ENCODE measurements at regions not wholly inside any gene's neighbourhood (a gene's known extent, or its start where the extent isn't known, plus 50 kb on each side); places are given as distances from the start of the nearest gene placed in this dataset.
"Not testable (repeated sequence)": the region's sequence is repeated elsewhere in the genome, so short reads cannot be mapped to it uniquely, and the experiment has no call there.

DNA sequence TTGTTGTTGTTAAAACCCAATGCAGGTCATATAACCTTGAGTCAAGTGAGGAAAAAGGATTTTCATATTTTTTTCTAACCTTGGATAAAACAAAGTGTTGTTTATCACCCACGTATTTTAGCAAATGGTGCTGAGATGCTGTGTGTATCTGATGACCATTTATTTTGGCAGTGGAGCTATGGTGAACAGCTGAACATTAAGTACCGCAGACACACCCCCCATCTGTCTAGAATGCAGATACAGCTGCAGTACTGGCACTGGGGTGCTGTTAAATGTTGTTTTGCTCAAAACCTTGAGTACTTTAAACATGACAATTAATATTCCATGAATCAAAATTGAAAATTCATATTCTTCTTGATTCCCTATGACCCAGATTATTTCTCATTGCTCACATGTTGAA is 773.3 kb upstream of the SLC39A10 start:
- DNase-seq, result no peak

DNA sequence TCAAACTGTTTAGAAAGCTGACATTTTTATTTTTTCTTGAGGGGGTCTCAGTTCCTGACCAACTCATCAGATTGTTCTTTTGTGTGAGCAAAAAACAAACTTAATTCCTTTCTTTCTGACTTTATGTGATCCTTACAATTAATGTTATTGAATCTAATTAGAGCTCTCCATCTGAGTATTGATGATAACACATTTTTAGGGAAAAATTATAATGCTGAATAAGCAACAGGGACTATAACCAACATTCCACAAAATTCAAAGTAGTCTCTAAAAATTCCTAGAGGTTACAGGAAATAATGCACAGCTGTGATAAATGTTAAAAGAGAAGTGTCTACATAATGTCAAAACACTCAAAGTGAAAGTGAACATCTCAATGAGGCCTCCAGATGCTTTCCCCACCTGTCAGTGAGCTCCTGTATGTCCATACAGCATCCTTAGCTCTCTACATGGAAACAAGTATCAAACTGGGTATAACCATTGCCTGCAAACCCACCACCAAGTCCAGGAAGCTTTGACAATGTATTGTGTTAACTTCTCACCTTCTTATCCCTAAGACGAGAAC is 786.0 kb upstream of the SLC39A10 start:
- DNase-seq, result no peak

DNA sequence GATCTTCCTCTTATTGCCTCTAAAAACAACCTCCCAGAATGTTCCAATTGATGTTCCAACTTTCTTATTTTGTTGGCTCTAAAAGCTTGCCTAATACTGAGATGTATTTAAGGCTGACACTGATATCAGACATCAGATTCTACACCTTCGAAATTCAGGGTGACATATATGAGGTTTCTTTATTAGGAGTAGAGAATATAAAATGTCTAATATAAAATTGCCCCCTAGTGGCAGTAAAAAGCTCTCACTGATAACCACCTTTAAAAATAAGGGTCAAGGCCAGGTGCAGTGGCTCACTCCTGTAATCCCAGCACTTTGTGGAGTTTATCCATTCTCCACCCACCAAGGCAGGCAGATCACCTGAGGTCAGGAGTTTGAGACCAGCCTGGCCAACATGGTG is 789.7 kb upstream of the SLC39A10 start:
- peak; percentile 60 for DNase-seq

DNA sequence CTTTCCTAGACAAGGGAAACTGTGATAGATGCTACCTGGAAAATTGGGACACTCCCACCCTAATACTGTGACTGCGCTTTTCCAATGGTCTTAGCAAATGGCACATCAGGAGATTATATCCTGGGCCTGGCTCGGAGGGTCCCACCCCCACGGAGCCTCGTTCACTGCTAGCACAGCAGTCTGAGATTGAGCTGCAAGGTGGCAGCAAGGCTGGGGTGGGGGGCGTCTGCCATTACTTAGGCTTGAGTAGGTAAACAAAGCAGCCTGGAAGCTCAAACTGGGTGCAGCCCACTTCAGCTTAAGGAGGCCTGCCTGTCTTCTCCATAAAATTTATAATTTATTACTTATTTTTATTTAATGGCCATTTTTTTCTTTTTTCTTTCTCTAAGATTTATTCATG is 802.1 kb upstream of the SLC39A10 start:
- DNase-seq, result no peak

DNA sequence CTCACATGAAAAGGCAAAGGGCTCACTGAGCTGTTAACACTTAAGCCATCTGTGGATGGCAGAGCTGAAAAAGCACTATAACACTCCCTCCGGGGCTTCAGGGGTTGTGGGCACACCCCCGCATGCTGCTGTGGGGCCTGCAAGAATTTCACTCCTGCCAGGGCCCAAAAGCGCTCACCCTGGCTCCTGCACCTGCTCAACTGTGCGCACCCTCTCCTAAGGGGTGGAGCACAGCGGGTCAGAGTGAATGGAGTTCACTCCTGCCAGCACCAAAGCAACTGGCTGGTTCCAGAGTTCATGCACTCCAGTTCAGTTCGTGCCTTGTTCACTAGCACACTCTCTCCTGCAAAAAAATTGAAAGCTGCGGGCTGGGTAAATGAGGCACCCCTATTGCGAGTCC is 814.2 kb upstream of the SLC39A10 start:
- no peak for DNase-seq

DNA sequence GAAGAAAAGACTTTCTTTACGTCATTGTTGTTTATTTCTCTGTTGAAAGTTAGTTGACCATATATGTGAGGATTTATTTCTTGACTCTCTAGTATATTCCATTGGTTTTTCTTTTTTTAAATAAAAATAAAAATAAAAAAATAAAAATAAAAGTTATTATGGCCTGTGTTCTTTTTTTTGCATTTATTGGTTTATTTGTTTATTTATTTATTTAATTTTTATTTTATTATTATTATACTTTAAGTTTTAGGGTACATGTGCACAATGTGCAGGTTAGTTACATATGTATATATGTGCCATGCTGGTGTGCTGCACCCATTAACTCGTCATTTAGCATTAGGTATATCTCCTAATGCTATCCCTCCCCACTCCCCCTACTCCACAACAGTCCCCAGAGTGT is 822.7 kb upstream of the SLC39A10 start:
- DNase-seq, result not testable (repeated sequence)

DNA sequence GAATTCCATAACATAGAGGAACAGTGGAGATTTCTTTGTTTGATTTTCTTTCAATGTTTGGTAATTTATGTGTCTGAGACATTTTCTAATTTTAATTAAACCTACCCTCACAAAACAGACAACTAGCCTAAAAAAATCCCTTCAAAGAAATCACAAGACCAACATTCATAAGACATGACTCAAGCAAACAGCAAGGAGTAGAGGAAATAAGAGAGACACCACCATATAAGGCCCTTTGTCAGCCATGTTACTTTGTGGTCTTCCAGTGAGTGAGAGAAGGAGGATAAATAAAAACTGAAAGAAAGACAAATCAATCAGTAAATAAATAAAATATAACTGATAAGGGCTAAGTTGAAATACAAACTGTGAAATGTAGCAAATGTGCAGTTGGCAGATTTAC is 830.8 kb upstream of the SLC39A10 start:
- no peak for DNase-seq

DNA sequence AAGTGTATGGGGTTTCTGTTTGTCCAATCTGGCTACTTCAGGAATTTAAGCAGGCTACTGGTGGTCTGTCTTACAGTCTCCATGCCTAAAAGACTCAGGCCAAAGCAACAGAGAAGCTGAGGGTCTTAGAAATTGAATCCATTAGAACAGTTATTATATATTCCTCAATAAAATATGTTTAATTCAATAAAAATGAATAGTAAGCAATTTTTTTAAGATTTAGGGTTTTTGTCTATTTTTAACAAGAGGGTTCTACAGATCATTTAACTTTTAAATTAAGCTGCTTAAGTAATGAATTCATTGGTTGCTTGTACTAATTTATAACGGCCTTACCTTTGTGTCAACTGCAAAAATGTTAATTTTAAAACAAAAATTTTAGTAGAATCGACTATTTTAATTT is 832.6 kb upstream of the SLC39A10 start:
- DNase-seq, result no peak

DNA sequence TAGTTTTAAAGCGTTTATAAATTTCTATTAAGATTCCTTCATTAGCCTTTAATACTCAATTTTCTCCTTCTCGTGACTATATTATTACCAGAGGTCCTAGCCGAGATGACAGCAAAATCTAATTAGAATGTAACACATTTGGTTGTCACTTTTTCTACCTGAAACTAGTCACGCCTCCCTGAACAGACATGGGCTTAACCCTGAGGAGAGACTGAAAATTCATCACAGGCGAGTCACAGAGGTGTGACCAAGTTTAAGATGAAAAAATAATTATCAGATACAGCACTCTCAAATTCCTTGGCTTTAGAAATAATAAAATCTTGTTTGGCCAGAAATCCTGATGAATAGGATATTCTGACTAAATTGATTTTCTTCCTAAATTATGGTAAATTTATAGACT is 834.4 kb upstream of the SLC39A10 start:
- no peak for DNase-seq

DNA sequence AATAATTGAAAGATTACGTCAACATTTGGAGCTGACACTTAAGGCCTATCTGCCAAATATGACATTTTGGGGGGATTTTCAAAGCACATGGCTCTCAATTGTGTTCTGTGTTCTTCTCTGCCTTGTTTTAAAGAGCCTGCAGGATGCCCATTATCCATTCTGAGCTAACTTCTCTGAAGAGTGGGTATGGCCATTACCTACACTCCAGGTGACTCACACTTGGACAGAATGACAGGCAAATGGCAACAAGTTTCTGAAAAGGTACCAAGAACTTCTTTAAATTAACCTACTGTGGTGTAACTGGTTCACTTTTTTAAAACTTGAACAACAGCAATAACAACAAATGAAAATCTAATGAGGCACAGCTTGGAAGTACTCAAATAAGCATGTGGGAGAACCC is 834.9 kb upstream of the SLC39A10 start:
- no peak for DNase-seq

DNA sequence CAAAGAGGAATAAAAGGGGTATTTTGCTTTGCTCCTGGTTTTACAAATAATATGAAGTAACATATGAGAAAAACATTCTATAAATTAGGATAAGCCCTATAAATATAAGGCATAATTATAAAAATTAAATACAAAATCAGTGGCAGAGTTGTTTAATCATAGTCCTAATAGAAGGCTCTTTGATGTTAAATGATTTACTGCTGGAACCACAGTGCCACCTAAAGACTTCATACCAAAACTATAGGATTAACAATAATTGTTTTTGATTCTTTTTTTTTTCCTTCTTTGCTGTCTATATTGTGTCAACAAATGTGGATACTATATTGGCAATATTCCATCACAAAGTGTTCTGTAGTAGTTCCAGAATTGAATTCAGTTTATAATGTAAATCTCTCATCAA is 837.7 kb upstream of the SLC39A10 start:
- peak; percentile 28 for DNase-seq

DNA sequence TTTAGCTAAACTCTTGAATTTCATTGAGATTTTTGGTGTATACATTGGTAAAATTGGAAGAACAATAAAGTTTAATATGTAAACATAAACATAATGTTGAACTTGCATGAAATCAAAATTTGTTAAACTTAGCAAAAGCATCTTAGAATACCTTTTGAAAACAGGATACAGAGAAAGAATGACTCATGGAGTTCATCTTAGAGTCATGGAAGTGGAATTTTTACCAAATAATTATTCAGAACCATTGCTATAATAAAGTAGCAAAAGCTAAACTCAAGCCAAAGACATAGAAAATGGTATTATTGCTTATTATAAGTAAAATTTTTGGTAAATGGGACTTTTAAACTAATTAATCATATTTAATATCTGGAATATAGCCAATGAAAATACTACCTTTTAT is 841.6 kb upstream of the SLC39A10 start:
- DNase-seq, result no peak

DNA sequence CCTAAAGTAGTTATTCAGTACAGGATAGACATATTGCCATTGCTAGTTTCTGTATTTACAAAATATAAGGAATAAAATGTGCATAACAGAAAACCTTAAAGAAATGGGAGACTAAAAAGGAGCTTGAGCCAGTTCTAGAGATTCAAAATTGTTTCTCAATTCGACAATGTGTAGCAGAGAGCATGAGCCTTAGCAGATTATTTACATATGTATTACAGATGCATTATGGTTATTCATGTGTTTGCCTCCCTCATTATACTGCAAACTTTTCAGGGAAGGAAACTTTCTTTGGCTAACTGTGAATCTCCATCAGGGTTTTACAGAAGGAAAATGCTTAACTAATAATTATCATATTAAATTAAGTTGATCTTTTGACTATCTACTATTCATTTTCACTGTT is 854.4 kb upstream of the SLC39A10 start:
- no peak for DNase-seq

DNA sequence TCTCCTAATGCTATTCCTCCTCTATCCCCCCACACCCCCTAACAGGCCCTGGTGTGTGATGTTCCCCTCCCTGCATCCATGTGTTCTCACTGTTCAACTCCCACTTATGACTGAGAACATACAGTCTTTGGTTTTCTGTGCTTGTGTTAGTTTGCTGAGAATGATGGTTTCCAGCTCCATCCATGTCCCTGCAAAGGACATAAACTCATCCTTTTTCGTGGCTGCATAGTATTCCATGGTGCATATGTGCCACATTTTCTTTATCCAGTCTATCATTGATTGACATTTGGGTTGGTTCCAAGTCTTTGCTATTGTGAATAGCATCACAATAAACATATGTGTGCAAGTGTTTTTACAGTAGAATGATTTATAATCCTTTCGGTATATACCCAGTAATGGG is 870.0 kb upstream of the SLC39A10 start:
- DNase-seq, result not testable (repeated sequence)

DNA sequence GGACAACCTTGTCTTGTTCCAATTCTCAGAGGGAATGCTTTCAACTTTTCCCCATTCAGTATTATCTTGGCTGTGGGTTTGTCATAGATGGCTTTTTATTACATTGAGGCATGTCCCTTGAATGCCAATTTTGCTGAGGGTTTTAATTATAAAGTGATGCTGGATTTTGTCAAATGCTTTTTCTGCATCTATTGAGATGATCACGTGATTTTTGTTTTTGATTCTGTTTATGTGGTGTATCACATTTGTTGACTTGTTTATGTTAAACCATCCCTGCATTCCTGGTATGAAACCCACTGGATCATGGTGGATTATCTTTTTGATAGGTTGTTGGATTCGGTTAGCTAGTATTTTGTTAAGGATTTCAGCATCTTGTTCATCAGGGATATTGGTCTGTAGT is 885.6 kb upstream of the SLC39A10 start:
- DNase-seq, result not testable (repeated sequence)

DNA sequence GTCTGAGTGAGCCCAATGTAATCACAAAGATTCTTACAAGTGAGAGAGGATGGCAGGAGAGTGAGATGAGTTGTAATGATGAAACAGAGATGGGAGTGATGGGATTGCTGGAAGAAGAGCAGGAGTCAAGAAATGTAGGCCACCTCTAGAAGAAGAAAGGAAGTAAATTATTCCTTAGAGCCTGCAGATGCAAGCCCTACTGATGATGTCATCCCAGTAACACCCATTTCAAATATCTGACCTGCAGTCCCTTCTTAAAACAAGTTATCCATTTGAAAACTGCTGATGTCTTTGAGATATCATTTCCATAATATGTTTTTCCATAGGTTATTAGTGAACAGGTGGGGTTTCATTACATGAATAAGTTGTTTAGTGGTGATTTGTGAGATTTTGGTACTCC is 888.0 kb upstream of the SLC39A10 start:
- DNase-seq, result no peak

DNA sequence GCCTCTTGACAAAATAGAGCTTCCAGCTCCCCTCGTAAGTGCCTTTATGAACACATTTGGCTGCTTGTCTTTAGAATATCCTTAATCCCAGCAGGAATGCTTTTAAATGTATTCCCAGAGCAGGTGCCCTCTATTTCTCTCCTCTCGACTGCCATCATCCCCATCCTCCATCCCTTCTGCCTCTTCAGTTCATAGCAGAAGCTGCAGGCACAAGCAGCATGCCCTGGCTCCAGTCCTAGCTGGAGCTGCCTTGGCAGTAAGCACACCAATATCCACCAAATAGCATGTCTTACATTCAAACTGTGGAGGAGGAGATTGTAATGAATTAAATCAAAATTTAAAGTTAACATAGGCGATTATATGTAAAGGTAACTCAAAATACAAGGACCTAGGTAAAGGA is 891.3 kb upstream of the SLC39A10 start:
- no peak for DNase-seq

DNA sequence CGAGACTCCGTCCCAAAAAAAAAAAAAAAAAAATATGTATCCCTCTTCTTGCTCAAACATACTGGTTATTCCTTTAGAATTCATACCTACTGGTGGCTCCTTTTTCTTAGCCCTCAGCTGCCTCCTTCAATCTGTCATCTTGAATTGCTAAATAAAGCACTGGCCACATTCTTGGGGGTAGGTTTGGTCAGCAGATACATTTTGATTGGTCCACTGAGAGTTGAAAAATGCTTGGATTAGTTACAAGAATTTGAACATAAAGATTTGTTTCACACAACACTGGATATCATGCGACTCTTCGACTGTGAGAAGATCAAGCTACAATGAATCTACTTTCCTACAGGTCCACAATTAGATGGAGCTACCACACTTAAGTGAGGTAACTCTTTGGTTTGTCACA is 906.1 kb upstream of the SLC39A10 start:
- no peak for DNase-seq

DNA sequence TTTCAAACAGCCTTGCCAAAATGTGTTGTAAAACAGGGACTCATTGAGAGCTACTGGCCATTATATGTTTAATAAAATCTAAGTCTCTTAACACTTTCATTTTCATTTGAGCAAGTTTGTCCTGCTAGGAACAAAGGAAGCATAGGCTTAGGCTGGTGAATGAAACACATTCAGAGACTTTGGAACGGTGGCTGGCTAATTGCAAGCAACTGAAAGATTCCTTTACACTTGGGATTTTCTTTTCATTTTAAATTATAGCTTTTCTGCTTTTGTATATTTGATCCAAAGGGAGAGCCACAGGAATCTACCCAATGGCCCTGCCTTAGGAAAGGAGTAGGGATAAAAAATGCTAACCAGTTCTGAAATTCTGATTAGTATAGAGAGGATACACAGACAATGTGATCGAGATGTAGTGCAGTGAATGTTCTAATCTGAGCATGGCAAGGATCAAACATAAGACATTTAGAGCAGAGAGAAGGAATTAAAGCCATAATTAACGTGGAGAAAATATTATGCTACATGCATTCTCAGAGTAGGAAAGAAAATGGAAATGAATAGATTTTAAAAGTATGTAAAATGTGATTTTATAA is 911.4 kb upstream of the SLC39A10 start:
- DNase-seq, result no peak

DNA sequence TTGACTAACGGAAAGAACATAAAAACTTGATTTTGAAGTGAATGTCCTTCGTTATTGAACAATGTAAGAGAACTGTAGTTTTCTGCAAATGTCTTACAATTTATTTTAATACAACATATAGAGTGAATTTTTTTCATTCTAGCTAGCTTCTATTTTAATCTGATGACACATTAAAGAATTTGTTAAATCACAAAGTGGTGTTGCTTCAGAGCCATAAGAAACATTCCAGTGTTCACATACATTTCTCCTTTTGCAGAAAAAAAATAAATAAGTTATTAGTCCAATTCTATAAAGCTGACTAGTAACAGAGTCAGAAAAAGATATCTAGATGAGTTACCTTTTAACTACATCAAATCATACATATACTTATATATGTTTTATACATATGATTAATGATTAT is 914.3 kb upstream of the SLC39A10 start:
- no peak for DNase-seq

DNA sequence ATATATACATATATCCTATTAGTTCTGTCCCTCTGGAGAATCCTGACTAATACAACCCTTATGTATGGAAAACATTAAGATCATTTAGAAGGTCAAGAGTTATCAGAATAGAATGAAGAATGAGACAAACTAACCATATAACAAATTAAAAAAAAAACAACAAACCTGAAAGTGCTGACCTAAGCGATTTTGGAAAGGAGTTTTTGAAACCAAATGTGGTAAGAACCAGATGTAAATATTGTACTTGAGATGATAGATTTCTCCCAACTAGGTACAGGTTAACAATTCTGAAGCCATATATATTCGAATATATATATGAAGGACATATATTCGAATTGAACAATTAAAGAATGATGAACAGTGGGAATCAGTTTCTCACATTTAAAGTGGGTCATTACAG is 917.8 kb upstream of the SLC39A10 start:
- no peak for DNase-seq

DNA sequence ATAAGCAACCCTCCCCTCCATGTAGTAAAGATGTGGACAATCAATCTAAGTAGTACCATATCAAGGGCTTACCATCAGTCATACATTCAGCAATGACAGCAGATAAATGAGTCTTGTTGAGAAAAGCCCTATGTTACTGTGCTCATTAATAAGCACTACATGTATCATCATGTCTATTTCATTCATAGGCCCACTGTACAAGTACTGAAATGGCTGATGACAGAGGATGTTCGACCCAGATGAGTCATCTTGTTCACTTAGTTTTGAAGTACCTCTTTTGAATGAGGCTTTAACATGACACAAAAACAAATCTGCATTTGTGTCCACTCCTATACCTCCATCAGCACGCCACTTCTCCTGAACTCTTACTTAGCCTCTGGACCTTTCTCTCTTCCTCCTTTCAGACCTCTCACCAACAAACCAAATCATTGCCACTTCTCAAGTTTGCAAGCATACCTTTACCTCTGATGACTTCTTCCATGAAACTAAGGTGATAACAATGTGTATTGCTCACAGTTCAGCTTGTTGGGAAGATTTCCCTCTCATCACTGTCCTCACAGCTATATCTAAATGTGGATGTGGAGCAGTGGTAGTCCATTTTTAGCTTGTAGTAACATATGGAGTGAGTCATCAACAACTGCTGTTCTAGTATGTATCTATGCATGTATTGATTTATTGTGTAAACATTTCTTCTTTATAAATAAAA is 921.0 kb upstream of the SLC39A10 start:
- no peak for DNase-seq

DNA sequence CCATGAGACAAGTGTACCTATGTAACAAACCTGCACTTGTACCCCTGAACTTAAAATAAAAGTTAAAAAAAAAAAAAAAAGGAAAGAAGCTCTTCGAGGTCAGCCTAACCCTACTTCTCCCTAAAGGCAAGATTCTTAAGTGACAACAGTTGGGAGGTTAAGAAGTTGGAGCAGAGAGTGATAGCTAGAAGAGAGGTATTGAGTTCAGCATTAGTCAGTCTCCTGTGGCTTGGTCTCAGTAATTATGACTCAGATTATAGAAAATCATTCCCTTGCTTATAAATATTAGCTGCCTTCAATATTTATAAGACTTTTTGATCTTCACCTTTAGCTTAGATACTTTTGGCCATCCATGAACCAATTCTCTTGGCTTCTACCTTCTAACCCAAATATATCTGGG is 926.8 kb upstream of the SLC39A10 start:
- DNase-seq, result no peak

DNA sequence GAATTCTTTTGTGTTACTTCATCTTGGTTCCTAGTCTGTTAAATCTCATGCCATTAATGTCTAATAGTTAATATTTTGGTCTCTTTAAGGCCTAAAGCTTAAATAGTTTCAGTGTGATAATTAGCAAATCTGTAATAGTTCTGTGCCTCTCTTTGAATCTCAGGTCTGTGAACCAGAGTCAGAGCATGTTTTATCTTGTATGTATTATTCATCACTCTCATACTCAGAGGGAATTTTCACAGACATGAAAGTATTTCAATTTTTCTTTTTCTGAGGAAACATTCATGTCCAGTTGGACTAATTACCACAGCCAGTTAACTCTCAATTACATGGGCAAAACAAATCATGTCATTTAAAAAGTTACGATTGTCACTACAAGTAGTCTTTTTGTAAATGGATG is 931.9 kb upstream of the SLC39A10 start:
- no peak for DNase-seq

DNA sequence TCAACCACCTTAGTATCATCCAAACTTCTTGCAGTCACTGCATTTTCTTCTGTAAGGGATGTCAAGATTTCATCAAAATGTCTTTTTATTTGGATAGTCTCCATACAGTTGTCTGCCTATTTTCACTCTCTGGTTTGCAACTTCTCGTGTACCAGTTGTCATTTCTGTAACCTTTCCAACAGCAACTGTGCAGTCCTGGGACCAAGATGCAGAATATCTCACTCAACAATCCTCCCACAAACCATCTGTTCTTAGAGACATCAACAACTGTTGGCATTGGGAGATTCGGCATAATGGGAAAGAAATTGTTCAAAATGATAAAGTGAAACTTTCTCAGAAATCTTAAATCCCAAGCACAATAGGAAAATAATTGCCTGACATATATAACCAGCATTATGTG is 933.6 kb upstream of the SLC39A10 start:
- no peak for DNase-seq
